Fibroblast of pulmonary artery (primary cell): ENCODE measurements at regions not wholly inside any gene's neighbourhood (a gene's known extent, or its start where the extent isn't known, plus 50 kb on each side); places are given as distances from the start of the nearest gene placed in this dataset.
A peak's percentile ranks its signal among the peaks of the same experiment; 100 is the strongest.

Experiments used
- DNase-seq: peaks from one replicate; pipeline ENCODE4 v3.0.0-alpha.2; 2010; ENCODE audit warnings: low read depth
- H3K4me3 ChIP-seq: replicated peaks from 2 replicates; pipeline ENCODE4 v1.5.1; 2011; ENCODE audit warnings: low read depth, mild to moderate bottlenecking, control low read depth, low read length, moderate library complexity
- CTCF ChIP-seq: IDR thresholded peaks from 2 replicates; pipeline ENCODE4 v1.5.1; 2011; ENCODE audit warnings: mild to moderate bottlenecking, control low read depth, low read length, inconsistent platforms; ENCODE audit errors: missing control alignments

GRCh38 chr15:95580121-95580520 is 750.4 kb upstream of the NR2F2 start:
- H3K4me3 ChIP-seq = no peak overlapping the region
- no peak for DNase-seq
- no peak for TF ChIP-seq CTCF

GRCh38 chr15:95581595-95581994 is 748.9 kb upstream of the NR2F2 start:
- no peak for DNase-seq
- no peak for TF ChIP-seq CTCF
- H3K4me3 ChIP-seq = no peak overlapping the region

GRCh38 chr15:95584088-95584487 is 746.4 kb upstream of the NR2F2 start:
- no peak for TF ChIP-seq CTCF
- H3K4me3 ChIP-seq = no peak overlapping the region
- DNase-seq = no peak

- no peak overlapping the region for H3K4me3 ChIP-seq
- no peak for TF ChIP-seq CTCF
- DNase-seq = no peak
These were observed 742.4 kb upstream of the NR2F2 start for GRCh38 chr15:95588056-95588455.

- no peak for TF ChIP-seq CTCF
- DNase-seq = peak; percentile 72
- H3K4me3 ChIP-seq = no peak overlapping the region
These were observed 739.9 kb upstream of the NR2F2 start for GRCh38 chr15:95590533-95591044.

GRCh38 chr15:95591270-95591669 is 739.2 kb upstream of the NR2F2 start:
- no peak for TF ChIP-seq CTCF
- no peak for DNase-seq
- H3K4me3 ChIP-seq = no peak overlapping the region

- H3K4me3 ChIP-seq = no peak overlapping the region
- TF ChIP-seq CTCF = no peak
- DNase-seq = peak; percentile 44
These were observed 738.6 kb upstream of the NR2F2 start for GRCh38 chr15:95591886-95592285.
